ENCODE measurements at regions not wholly inside any gene's neighbourhood (a gene's known extent, or its start where the extent isn't known, plus 50 kb on each side); places are given as distances from the start of the nearest gene placed in this dataset.
"Not testable (repeated sequence)": the region's sequence is repeated elsewhere in the genome, so short reads cannot be mapped to it uniquely, and the experiment has no call there.

- no peak for DNase-seq
Measured at GRCh38 chr18:33853187-33853586, 275.2 kb downstream of the ASXL3 start.

GRCh38 chr18:33851546-33852078 lies 273.6 kb downstream of the ASXL3 start:
- no peak for DNase-seq

- DNase-seq, result no peak
Measured at GRCh38 chr18:33849731-33850130, 271.7 kb downstream of the ASXL3 start.

- no peak for DNase-seq
Measured at GRCh38 chr18:33844232-33844631, 266.2 kb downstream of the ASXL3 start.

- DNase-seq, result no peak
Measured at GRCh38 chr18:33841221-33841967, 263.4 kb downstream of the ASXL3 start.

- no peak for DNase-seq
Measured at GRCh38 chr18:33840212-33840593, 262.2 kb downstream of the ASXL3 start.

GRCh38 chr18:33839452-33840211 lies 261.6 kb downstream of the ASXL3 start:
- peak; percentile 68 for DNase-seq

GRCh38 chr18:33838054-33838453 lies 260.0 kb downstream of the ASXL3 start:
- DNase-seq, result no peak

GRCh38 chr18:33837191-33837590 lies 259.2 kb downstream of the ASXL3 start:
- DNase-seq, result no peak

- DNase-seq, result no peak
Measured at GRCh38 chr18:33836564-33836963, 258.5 kb downstream of the ASXL3 start.

- no peak for DNase-seq
Measured at GRCh38 chr18:33835419-33835818, 257.4 kb downstream of the ASXL3 start.

GRCh38 chr18:33833842-33834241 lies 255.8 kb downstream of the ASXL3 start:
- no peak for DNase-seq

GRCh38 chr18:33831424-33831823 lies 253.4 kb downstream of the ASXL3 start:
- DNase-seq, result no peak

GRCh38 chr18:33830213-33830612 lies 252.2 kb downstream of the ASXL3 start:
- DNase-seq, result no peak

- no peak for DNase-seq
Measured at GRCh38 chr18:33828949-33829348, 250.9 kb downstream of the ASXL3 start.

GRCh38 chr18:33826151-33826550 lies 248.1 kb downstream of the ASXL3 start:
- DNase-seq, result no peak

- DNase-seq, result no peak
Measured at GRCh38 chr18:33821503-33821902, 243.5 kb downstream of the ASXL3 start.

GRCh38 chr18:33820517-33821371 lies 242.7 kb downstream of the ASXL3 start:
- DNase-seq, result no peak

- not testable (repeated sequence) for DNase-seq
Measured at GRCh38 chr18:33819692-33820343, 241.8 kb downstream of the ASXL3 start.

- no peak for DNase-seq
Measured at GRCh38 chr18:33818145-33818544, 240.1 kb downstream of the ASXL3 start.

GRCh38 chr18:33817096-33817495 lies 239.1 kb downstream of the ASXL3 start:
- no peak for DNase-seq

GRCh38 chr18:33814546-33814945 lies 236.5 kb downstream of the ASXL3 start:
- no peak for DNase-seq

- DNase-seq, result peak; percentile 26
Measured at GRCh38 chr18:33812186-33812585, 234.2 kb downstream of the ASXL3 start.

Measured in NCI-H2171 (cell line).